Peyer's patch (tissue), 4 donors: ENCODE measurements at regions not wholly inside any gene's neighbourhood (a gene's known extent, or its start where the extent isn't known, plus 50 kb on each side); places are given as distances from the start of the nearest gene placed in this dataset.
"Not testable (repeated sequence)": the region's sequence is repeated elsewhere in the genome, so short reads cannot be mapped to it uniquely, and the experiment has no call there.

ENCODE experiments used
- DNase-seq, 3 donors: peaks; one replicate each; pipeline ENCODE4 v3.0.0-alpha.2; 2017 to 2019
- H3K27ac ChIP-seq, 4 donors: fragments of 200-600 bp; sonication (generic); one replicate each; pipeline ENCODE4 v1.5.1; 2016 to 2019
- H3K27me3 ChIP-seq, 2 donors: fragments of 200-600 bp; sonication (generic); one replicate each; pipeline ENCODE4 v1.5.1; 2019
- H3K36me3 ChIP-seq, 3 donors: fragments of 200-600 bp; sonication (generic); one replicate each; pipeline ENCODE4 v1.5.1; 2016 to 2019
- H3K4me1 ChIP-seq, 4 donors: fragments of 200-600 bp; sonication (generic); one replicate each; pipeline ENCODE4 v1.5.1; 2016 to 2019
- H3K4me3 ChIP-seq, 4 donors: fragments of 200-600 bp; sonication (generic); 1 replicate in 3 of 4; 2 replicates in 1 of 4; pipeline ENCODE4 v1.5.1; 2016 to 2019; ENCODE audit warnings: mild to moderate bottlenecking in 1 of 4
- H3K9me3 ChIP-seq, 4 donors: fragments of 200-600 bp; sonication (generic); one replicate each; pipeline ENCODE4 v1.5.1; 2016 to 2019; ENCODE audit warnings: mild to moderate bottlenecking in 1 of 4
- CTCF ChIP-seq, 6 experiments: fragments of 450-650 bp in 4 of 6; fragments of 200-600 bp in 2 of 6; sonication (generic) in 1 of 6; IDR thresholded peaks; one replicate each; pipeline ENCODE4 v1.5.1; 2017 to 2019; ENCODE audit warnings: antibody characterized with exemption in 6 of 6, mild to moderate bottlenecking in 3 of 6, moderate library complexity in 1 of 6
- POLR2A ChIP-seq, 2 donors: fragments of 450-650 bp; IDR thresholded peaks; one replicate each; pipeline ENCODE4 v1.5.1; 2017; ENCODE audit warnings: antibody characterized with exemption in 2 of 2, mild to moderate bottlenecking in 2 of 2, moderate library complexity in 2 of 2

DNA sequence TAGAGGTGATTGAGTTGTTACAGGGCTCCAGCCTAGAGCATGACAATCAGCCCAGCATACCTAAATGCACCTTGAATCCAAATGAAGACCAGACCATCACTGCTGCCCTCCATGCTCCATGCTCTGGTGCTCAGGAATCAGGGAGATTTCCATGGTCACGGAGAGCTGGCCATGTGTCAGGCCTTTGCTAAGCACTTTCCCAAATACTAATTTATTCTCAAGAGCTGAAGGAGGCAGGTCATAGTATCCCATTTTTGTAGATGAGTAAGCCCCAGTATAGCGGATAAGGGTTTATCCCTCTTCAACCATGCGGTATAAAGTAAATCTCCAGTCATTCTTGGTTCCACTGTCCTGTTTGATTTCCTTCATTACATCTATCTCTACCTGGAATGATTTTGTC is 240.8 kb downstream of the TFAP2A start:
- no peaks in the 10 kb centered on the region for H3K9me3 ChIP-seq
- TF ChIP-seq CTCF (IDR thresholded peaks at IDR 0.05) (no peak), POLR2A (IDR thresholded peaks at IDR 0.05) (no peak)
- no peaks in the 10 kb centered on the region for H3K27me3 ChIP-seq
- no peak overlapping the region for H3K4me3 ChIP-seq
- no peak for DNase-seq
- no peak overlapping the region for H3K27ac ChIP-seq
- no peaks in the 10 kb centered on the region for H3K36me3 ChIP-seq
- H3K4me1 ChIP-seq, result no peaks in the 10 kb centered on the region

DNA sequence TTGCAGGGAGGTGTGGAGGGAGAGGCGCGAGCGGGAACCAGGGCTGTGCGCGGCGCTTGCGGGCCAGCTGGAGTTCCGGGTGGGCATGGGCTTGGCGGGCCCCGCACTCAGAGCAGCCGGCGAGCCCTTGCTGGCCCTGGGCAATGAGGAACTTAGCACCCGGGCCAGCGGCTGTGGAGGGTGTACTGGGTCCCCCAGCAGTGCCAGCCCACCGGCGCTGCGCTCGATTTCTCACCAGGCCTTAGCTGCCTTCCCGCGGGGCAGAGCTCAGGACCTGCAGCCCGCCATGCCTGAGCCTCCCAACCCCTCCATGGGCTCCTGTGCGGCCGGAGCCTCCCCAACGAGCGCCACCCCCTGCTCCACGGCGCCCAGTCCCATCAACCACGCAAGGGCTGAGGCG is 243.2 kb downstream of the TFAP2A start:
- not testable (repeated sequence) for H3K4me1 ChIP-seq, H3K36me3 ChIP-seq, H3K27ac ChIP-seq, DNase-seq, H3K27me3 ChIP-seq, H3K4me3 ChIP-seq, H3K9me3 ChIP-seq

- DNase-seq, result no peak
- H3K27ac ChIP-seq, result no peak overlapping the region
- TF ChIP-seq POLR2A (IDR thresholded peaks at IDR 0.05) (no peak), CTCF (IDR thresholded peaks at IDR 0.05) (no peak)
- no peaks in the 10 kb centered on the region for H3K9me3 ChIP-seq
- no peaks in the 10 kb centered on the region for H3K27me3 ChIP-seq
- no peaks in the 10 kb centered on the region for H3K36me3 ChIP-seq
- H3K4me1 ChIP-seq, result no peaks in the 10 kb centered on the region
- no peak overlapping the region for H3K4me3 ChIP-seq
These were observed 244.1 kb downstream of the TFAP2A start for GRCh38 chr6:10170816-10171215.

- no peaks in the 10 kb centered on the region for H3K36me3 ChIP-seq
- no peak overlapping the region for H3K27ac ChIP-seq
- no peak overlapping the region for H3K4me3 ChIP-seq
- DNase-seq, result no peak
- TF ChIP-seq CTCF (IDR thresholded peaks at IDR 0.05), result no peak
- no peak for TF ChIP-seq POLR2A (IDR thresholded peaks at IDR 0.05)
- no peaks in the 10 kb centered on the region for H3K27me3 ChIP-seq
- H3K9me3 ChIP-seq, result no peaks in the 10 kb centered on the region
- H3K4me1 ChIP-seq, result no peaks in the 10 kb centered on the region
These were observed 248.8 kb downstream of the TFAP2A start for GRCh38 chr6:10166031-10166430.

GRCh38 chr6:10163203-10163962 is 251.5 kb downstream of the TFAP2A start:
- TF ChIP-seq CTCF (IDR thresholded peaks at IDR 0.05) (no peak), POLR2A (IDR thresholded peaks at IDR 0.05) (no peak)
- no peak for DNase-seq
- H3K4me3 ChIP-seq, result no peak overlapping the region
- no peaks in the 10 kb centered on the region for H3K9me3 ChIP-seq
- H3K27me3 ChIP-seq, result no peaks in the 10 kb centered on the region
- H3K36me3 ChIP-seq, result no peaks in the 10 kb centered on the region
- no peaks in the 10 kb centered on the region for H3K4me1 ChIP-seq
- H3K27ac ChIP-seq, result no peak overlapping the region

- Histone ChIP-seq H3K27me3 (no peaks in the 10 kb centered on the region), H3K27ac (no peak overlapping the region), H3K4me1 (no peaks in the 10 kb centered on the region), H3K9me3 (no peaks in the 10 kb centered on the region), H3K4me3 (no peak overlapping the region), H3K36me3 (no peaks in the 10 kb centered on the region)
- TF ChIP-seq CTCF (IDR thresholded peaks at IDR 0.05), result no peak
- no peak for TF ChIP-seq POLR2A (IDR thresholded peaks at IDR 0.05)
- DNase-seq, result no peak
These were observed 258.0 kb downstream of the TFAP2A start for GRCh38 chr6:10156875-10157274.
